ENCODE measurements at regions not wholly inside any gene's neighbourhood (a gene's known extent, or its start where the extent isn't known, plus 50 kb on each side); places are given as distances from the start of the nearest gene placed in this dataset.

DNA sequence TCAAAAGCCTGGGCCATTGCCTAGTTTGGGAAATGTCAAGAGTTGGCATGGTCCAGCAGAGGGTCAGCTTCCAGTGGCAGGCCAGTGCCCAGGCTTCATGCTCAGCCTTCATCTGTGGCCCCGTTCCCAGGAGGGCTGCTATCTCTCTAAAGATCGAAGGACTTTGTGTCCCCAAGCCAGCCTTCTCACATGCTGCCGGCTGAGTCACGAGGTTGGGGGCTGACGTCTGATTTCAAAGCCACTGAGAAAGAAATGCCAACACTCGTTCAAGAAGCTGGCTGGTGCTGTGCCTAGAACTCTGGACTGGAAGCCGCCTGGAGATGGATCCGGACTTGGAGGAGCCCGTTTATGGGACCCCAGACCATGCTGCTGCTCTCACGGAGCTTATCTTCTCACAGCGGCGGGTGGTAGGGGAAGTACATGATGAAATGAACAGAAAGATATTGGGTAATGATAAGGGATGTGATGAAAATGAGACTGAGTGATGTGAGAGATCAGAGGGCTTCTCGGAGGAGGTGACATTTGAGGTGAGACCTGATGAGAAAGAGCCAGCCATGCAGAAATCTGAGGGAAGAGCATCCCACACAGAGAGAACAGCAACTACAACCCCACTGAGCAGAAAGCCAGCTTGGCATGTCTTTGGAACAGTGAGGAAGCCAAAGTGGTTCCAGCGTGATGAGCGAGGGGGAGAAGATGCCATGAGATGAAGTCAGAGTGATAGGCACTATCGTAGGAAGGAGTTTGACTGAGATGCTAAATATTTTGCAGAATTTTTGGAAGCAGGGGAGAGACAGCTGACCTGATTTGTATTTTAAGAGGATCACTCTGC, 54.9 kb upstream of the BOD1 start:
- no peak overlapping the region for H3K4me3 ChIP-seq (replicated peaks; ENCODE audit: low read depth, low read length)
- peak; percentile 40 for DNase-seq (ENCODE audit: low read depth)
- TF ChIP-seq, protein P1, sequence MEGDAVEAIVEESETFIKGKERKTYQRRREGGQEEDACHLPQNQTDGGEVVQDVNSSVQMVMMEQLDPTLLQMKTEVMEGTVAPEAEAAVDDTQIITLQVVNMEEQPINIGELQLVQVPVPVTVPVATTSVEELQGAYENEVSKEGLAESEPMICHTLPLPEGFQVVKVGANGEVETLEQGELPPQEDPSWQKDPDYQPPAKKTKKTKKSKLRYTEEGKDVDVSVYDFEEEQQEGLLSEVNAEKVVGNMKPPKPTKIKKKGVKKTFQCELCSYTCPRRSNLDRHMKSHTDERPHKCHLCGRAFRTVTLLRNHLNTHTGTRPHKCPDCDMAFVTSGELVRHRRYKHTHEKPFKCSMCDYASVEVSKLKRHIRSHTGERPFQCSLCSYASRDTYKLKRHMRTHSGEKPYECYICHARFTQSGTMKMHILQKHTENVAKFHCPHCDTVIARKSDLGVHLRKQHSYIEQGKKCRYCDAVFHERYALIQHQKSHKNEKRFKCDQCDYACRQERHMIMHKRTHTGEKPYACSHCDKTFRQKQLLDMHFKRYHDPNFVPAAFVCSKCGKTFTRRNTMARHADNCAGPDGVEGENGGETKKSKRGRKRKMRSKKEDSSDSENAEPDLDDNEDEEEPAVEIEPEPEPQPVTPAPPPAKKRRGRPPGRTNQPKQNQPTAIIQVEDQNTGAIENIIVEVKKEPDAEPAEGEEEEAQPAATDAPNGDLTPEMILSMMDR (IDR thresholded peaks at IDR 0.05; ENCODE audit: low read length, missing control alignments) = no peak

DNA sequence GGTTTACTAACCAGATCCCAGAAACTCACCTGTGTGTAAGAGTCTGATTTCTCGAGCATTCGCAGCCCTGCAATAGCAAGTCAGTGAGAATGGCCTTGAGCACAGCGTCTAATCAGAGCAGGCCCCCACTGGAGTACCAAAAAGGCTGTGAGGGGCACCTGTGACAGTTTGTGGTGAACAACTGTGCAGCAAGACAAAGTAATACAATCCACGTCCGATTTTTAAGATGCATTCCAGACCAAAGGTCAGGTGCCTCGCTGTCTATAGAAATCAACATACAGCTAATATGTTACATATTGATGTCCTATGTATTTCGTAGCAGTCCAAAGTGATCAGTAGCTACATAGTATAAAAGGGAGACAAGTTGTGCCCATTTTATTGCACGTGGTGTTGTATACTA, 55.7 kb upstream of the BOD1 start:
- no peak for DNase-seq (ENCODE audit: low read depth)
- TF ChIP-seq, protein P1 (IDR thresholded peaks at IDR 0.05; ENCODE audit: low read length, missing control alignments) = no peak
- H3K4me3 ChIP-seq (replicated peaks; ENCODE audit: low read depth, low read length) = no peak overlapping the region

DNA sequence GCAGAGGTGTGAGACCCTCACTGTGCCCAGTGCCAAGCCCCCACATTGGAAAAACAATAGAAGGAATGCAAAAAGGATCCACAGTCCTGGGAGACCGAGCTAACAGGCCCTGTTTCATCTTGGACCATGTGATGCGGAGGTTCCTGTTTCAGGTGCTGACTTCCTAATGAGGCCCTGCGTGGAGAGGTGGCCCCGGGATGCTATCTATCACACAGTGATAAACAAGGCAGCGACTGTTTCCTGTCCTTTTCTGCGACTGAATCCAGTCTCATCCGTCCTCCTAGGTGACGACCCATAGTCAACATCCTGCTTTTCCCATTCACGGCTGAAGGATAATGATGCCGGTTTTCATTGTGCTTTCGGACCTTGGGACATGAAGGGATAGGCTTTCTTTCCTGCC, 56.4 kb upstream of the BOD1 start:
- DNase-seq (ENCODE audit: low read depth) = no peak
- no peak overlapping the region for H3K4me3 ChIP-seq (replicated peaks; ENCODE audit: low read depth, low read length)
- TF ChIP-seq, protein P1 (IDR thresholded peaks at IDR 0.05; ENCODE audit: low read length, missing control alignments) = no peak

DNA sequence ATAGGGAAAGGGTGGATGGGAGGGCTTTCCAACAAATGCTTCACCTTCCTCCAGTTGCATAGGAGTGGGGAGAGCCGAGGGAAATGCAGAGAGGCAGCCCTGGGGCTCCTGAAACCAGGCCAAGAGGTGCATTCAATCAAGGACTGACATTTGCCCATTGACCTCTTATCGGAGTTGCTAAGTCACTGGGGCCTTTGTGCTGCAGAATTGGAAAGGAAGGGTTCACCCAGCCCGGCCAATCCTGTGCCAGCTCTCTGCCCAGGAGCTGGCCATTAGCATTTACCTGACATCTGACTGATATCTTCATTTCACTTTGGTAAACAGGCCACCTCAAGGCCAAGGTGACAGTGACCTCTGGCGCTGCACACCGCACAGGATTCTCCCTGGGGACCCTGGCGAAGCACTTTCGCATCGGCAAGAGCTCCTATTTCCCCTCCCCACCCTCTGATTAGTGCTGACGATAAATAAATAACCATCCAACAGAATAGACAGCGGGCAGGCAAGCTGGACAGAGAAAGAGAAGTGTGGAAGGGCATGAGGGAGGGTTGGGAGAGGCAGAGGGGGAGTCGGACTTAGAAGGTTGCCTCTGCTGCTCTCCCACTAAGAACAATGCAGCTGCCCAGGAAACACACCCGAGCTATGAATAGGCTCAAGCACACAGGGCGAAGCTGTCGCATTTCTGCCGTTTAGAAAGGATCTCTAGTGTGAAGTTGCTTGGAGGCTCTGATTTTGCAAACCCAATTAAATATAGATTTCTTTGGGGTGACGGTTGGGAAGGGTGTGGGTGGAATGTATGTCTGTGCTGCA, 57.0 kb upstream of the BOD1 start:
- H3K4me3 ChIP-seq (replicated peaks; ENCODE audit: low read depth, low read length) = no peak overlapping the region
- no peak for DNase-seq (ENCODE audit: low read depth)
- TF ChIP-seq, protein P1 (IDR thresholded peaks at IDR 0.05; ENCODE audit: low read length, missing control alignments) = no peak

DNA sequence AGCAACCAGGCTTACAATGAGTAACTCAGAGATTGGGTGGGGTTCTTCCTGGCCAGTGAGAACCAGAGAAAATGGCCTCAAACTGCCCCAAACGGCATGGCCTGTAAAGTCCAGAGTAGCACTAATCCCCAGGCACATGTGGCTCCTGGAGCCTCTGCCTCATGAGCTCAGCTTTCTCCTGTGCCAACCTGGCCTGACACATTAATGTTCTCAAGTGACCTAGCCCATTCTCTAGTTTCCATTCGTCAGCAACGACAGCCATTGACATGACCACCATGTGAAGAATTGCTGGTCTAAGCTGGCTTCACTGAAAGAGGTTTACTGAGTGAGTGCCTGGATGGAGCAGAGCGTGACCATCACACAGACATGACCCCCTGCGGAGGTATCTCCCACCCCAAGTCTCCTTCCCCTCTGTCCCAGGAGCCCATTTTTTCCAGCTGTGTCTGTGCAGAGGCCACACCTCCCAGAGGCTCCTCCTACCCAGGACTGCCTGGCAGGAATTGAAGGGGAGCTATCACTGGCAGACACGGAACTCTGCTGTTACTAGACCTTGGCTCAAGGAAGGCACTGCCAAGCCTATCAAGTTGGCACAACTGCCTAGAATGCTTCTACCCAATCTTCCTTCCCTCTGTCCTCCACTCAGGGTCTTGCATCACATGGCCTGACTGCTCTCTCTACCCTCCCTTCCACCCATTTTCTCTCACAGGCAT, 59.0 kb upstream of the BOD1 start:
- TF ChIP-seq, protein P1 (IDR thresholded peaks at IDR 0.05; ENCODE audit: low read length, missing control alignments) = no peak
- H3K4me3 ChIP-seq (replicated peaks; ENCODE audit: low read depth, low read length) = no peak overlapping the region
- no peak for DNase-seq (ENCODE audit: low read depth)

DNA sequence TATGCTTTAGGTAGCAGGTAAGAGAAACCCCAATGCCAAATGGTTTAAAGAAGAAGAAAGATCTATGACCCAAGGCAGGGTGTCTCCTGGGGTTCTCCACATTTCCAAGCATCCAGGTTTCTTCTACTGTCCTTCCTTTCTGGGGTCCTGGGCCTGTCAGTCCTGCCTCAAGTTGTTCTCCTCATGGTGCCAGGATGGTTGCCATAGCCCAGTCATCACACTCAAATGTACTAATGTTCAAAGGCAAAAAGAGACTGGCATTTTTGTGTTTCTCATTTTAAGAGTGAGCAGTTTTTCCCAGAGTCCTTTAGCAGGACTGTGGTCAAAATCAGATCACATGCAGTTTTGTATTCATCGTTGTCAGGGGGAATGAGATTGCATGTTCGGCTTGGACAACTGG, 59.9 kb upstream of the BOD1 start:
- TF ChIP-seq, protein P1 (IDR thresholded peaks at IDR 0.05; ENCODE audit: low read length, missing control alignments) = no peak
- no peak overlapping the region for H3K4me3 ChIP-seq (replicated peaks; ENCODE audit: low read depth, low read length)
- DNase-seq (ENCODE audit: low read depth) = no peak
